ENCODE measurements at regions not wholly inside any gene's neighbourhood (a gene's known extent, or its start where the extent isn't known, plus 50 kb on each side); places are given as distances from the start of the nearest gene placed in this dataset.

GRCh38 chr9:81393985-81394811 lies 295.1 kb downstream of the TLE1 start:
- DNase-seq (ENCODE audit: low read depth in 1 of 2, low spot score in 1 of 2): no peak

DNA sequence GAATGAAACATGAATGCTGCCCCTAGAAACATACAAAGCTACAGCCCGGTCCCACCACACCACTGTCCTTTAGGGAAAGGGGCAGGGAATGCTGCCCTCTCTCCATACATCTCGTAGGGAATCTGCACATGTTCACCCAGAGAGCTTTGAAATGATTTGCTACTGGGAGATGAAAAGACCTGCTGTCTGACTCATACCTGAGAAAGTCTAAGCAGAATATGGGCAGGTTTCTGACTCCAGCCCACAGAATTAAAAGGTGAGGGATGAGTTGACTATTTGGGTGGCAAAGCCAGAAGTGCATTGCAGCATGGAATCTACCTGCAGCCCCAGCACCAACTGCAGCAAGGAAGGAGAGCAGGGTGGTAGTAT lies 297.9 kb downstream of the TLE1 start:
- no peak for DNase-seq (ENCODE audit: low read depth in 1 of 2, low spot score in 1 of 2)

GRCh38 chr9:81390792-81391456 lies 298.4 kb downstream of the TLE1 start:
- DNase-seq (ENCODE audit: low read depth in 1 of 2, low spot score in 1 of 2): no peak

DNA sequence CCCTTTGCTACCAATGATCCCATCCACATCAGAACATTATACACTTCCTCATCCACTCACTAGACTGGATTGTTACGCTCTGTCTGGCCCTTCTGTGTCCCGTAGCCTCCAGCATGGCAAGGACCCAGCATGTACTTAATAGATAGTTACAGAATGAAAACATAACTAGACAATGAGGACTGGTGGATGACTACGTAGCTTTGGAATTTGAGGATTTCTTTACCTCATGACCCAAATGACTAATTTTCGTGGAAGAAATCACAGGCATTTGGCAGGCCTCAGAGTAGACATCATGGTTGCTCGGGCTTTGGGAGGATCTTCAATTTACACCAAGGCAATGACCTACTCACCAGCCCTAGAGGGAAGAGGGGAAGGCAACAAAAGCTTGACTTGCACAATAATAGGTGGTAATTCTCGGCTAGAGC lies 299.8 kb downstream of the TLE1 start:
- DNase-seq (ENCODE audit: low read depth in 1 of 2, low spot score in 1 of 2): no peak

DNA sequence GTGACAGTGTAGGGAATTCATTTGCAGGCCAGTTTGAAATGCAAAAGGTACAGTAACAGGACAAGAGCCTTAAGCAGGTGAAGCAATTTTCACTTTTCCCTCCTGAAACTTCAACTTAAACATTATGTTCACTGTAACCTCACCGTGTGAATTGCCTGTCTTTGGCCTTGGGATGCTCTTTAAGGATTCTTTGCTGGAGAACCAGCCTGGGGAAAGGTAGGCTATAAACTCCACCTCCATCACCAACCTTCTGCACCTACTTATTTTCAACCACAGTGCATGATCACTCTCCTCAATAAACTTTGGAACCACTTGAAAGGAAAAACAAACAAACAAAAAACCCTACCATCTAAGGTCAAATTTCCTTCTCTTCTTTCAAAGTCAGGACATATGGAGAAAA lies 300.5 kb downstream of the TLE1 start:
- DNase-seq (ENCODE audit: low read depth in 1 of 2, low spot score in 1 of 2): no peak

DNA sequence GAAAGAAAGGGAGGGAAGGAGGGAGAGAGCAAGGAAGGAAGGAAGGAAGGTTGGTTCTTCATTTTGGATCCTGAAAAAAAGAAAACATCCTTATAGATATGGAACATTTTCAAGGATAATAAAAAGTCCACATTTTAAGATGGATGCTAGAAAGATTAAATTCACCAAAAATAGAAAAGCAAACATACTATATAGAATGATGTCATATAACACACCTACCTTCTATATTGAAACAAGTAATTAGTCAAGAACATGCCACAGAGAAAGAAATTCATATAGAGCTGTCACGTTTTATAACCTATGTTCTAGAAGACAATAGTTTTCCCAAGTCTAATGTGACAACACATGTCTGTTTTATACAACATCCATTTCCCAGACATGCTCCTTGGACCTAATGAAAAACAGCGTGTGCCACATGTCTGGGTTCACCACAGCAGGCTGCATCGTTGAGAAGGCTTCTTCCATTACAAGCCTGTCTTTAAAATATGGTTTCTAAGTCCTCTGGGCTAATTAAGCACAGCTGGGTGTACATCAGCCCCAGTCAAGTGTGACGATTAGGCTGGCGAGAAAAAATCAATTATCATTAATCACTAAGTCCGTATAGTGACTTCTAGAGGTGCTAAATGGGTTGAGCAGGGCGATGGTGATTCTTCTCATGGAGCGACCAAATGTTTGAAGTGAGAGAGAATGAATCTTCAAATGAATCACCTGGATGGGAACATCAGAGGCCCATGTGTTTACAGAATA lies 301.8 kb downstream of the TLE1 start:
- no peak for DNase-seq (ENCODE audit: low read depth in 1 of 2, low spot score in 1 of 2)

GRCh38 chr9:81384911-81385310 lies 304.4 kb downstream of the TLE1 start:
- no peak for DNase-seq (ENCODE audit: low read depth in 1 of 2, low spot score in 1 of 2)

DNA sequence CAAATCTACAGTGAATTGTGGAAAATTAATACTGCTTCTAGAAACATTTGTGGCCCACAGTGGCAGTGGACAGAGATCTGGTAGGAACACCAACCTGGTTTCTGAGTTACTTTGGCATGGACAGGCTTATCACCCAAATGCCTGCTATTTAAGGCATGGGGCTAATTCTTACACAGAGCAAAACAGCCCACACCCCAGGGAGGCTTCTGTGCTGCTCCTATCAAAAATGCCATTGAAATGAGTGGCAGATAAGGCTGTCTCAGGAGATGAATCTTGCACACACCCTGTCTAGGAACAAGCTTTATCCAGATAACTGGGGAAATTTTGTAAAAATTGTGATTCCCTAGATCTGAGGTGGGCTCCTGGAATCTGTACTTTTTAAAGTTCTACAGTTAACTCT lies 307.1 kb downstream of the TLE1 start:
- DNase-seq (ENCODE audit: low read depth in 1 of 2, low spot score in 1 of 2): no peak

GRCh38 chr9:81381694-81382093 lies 307.7 kb downstream of the TLE1 start:
- DNase-seq (ENCODE audit: low read depth in 1 of 2, low spot score in 1 of 2): no peak

DNA sequence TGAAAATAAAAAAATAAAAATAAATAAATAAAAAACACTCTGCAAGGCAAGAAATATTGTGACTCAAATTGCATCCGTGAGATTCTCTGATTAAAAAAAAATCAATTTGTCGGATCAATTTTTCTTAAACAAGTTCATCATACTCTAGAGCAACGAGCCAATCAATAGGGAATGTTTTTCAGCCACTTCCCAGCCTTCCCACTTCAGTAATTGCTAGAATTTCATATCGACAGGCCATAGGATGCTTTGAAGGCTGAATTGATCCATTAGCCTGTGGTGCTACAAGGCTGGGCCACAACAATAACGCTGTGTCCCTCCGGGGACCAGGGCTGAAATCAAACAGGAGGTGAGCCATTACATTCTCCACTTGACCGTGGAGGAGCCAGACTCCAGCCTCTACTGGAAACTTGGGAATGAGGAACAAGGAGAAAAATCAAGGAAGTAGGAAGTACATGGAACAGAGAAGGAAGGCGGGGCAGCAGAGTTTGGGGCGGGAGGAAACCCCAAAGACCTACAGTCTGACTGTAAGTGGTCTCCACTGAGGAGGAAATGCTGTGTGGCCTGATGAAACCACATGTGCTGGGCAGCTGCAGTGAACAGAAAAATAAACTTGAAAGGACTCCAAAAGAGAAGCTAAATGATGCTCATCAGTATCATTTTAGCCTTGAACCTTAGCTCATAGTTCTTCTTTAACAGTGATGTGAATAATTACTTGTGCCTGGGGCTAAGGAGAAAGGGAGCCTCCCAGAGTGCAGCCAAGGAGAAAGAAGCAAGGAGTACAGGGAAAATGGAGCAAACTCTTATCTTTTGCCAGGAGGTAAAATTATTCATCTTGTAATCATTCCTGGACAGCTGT lies 308.6 kb downstream of the TLE1 start:
- DNase-seq (ENCODE audit: low read depth in 1 of 2, low spot score in 1 of 2): no peak

DNA sequence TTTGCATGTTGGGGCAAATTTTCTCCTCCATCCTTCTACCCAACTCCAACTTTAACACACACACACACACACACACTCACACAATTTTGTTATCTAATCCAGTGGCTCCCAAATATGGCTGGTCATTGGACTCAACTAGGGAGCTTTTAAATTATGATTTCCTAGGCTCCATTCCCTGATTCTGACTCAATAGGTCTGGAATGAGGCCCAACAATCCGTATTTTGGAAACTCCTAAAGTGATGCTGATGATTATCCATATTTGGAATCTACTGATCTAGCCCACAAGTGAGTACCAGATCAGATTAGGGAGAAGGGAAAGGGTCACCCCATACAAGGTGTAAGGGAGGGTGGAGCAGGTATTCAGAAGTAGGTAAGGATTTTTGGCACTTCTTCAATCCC lies 309.7 kb downstream of the TLE1 start:
- DNase-seq (ENCODE audit: low read depth in 1 of 2, low spot score in 1 of 2): no peak

- no peak for DNase-seq (ENCODE audit: low read depth in 1 of 2, low spot score in 1 of 2)
Observed at GRCh38 chr9:81377921-81378320, 311.4 kb downstream of the TLE1 start.

- no peak for DNase-seq (ENCODE audit: low read depth in 1 of 2, low spot score in 1 of 2)
Observed at GRCh38 chr9:81377320-81377719, 312.0 kb downstream of the TLE1 start.

GRCh38 chr9:81375187-81376100 lies 313.9 kb downstream of the TLE1 start:
- no peak for DNase-seq (ENCODE audit: low read depth in 1 of 2, low spot score in 1 of 2)

GRCh38 chr9:81374459-81375186 lies 314.7 kb downstream of the TLE1 start:
- DNase-seq (ENCODE audit: low read depth in 1 of 2, low spot score in 1 of 2): no peak

- no peak for DNase-seq (ENCODE audit: low read depth in 1 of 2, low spot score in 1 of 2)
Observed at GRCh38 chr9:81373294-81373693, 316.1 kb downstream of the TLE1 start.

- no peak for DNase-seq (ENCODE audit: low read depth in 1 of 2, low spot score in 1 of 2)
Observed at GRCh38 chr9:81372628-81373191, 316.6 kb downstream of the TLE1 start.

DNA sequence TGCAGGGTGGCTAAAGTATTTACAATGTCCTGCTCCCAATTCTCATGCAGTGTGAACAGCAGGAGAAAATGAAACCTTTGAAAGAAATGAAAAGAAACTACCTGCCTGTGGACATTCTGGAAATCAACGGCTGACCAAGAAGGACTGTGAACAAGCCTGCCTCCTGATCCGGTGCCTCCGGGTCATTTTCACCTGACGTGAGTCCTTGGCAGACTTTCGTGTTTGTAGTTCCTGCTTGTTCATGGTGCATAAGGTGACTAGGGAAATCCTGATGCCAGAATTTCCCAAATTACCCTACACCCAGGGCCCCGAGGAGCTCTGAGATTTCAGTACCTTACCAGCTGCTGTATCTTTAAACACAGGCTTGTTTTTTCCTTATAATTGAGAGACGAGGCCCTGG lies 317.5 kb downstream of the TLE1 start:
- no peak for DNase-seq (ENCODE audit: low read depth in 1 of 2, low spot score in 1 of 2)

- no peak for DNase-seq (ENCODE audit: low read depth in 1 of 2, low spot score in 1 of 2)
Observed at GRCh38 chr9:81370650-81371049, 318.7 kb downstream of the TLE1 start.
